NB4 (cell line): ENCODE measurements at regions not wholly inside any gene's neighbourhood (a gene's known extent, or its start where the extent isn't known, plus 50 kb on each side); places are given as distances from the start of the nearest gene placed in this dataset.

Experiments used
- DNase-seq: peaks from one replicate; pipeline ENCODE4 v3.0.0; 2010; ENCODE audit warnings: low read depth
- H3K4me3 ChIP-seq: one replicate; pipeline ENCODE4 v1.5.1; 2011; ENCODE audit warnings: mild to moderate bottlenecking, low read depth, low read length, moderate library complexity
- MYC ChIP-seq: IDR thresholded peaks from 2 replicates; pipeline ENCODE4 v1.6.1; 2011; ENCODE audit warnings: low read depth, low read length
- POLR2A ChIP-seq: IDR thresholded peaks from 2 replicates; pipeline ENCODE4 v1.6.1; 2011; ENCODE audit warnings: mild to moderate bottlenecking; ENCODE audit not compliant: insufficient read length; ENCODE audit errors: extremely low read depth
- TF ChIP-seq, protein P1 (sequence below): IDR thresholded peaks from 2 replicates; pipeline ENCODE4 v1.6.1; 2011; ENCODE audit warnings: low read depth, low read length
- TF ChIP-seq, protein P2 (sequence below): IDR thresholded peaks from one replicate; pipeline ENCODE4 v1.5.1; 2012; ENCODE audit warnings: low read depth, low read length

DNA sequence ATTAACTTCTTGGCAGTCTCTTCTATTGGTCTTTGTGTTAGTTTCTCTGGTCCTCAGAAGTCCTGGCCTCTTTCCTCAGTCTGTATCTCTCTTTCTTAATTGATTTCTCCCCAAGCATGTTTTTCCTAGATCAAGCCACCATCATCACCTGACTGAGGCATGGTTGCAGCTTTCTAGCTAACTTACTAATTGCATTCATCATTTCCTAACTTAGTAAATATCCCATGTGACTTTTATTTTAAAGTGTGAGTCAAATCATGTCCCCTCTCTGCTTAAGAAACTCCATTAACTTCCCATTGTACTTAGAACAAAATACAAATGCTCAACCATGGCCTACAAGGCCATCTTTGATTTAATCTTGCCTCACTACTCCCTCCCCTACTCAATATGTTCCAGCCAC lies 135.4 kb upstream of the FRMD4B start:
- TF ChIP-seq, protein P1, sequence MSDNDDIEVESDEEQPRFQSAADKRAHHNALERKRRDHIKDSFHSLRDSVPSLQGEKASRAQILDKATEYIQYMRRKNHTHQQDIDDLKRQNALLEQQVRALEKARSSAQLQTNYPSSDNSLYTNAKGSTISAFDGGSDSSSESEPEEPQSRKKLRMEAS: no peak
- no peak for TF ChIP-seq MYC
- TF ChIP-seq, protein P2, sequence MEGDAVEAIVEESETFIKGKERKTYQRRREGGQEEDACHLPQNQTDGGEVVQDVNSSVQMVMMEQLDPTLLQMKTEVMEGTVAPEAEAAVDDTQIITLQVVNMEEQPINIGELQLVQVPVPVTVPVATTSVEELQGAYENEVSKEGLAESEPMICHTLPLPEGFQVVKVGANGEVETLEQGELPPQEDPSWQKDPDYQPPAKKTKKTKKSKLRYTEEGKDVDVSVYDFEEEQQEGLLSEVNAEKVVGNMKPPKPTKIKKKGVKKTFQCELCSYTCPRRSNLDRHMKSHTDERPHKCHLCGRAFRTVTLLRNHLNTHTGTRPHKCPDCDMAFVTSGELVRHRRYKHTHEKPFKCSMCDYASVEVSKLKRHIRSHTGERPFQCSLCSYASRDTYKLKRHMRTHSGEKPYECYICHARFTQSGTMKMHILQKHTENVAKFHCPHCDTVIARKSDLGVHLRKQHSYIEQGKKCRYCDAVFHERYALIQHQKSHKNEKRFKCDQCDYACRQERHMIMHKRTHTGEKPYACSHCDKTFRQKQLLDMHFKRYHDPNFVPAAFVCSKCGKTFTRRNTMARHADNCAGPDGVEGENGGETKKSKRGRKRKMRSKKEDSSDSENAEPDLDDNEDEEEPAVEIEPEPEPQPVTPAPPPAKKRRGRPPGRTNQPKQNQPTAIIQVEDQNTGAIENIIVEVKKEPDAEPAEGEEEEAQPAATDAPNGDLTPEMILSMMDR: no peak
- TF ChIP-seq POLR2A: no peak
- DNase-seq: no peak
- H3K4me3 ChIP-seq: no peak overlapping the region

DNA sequence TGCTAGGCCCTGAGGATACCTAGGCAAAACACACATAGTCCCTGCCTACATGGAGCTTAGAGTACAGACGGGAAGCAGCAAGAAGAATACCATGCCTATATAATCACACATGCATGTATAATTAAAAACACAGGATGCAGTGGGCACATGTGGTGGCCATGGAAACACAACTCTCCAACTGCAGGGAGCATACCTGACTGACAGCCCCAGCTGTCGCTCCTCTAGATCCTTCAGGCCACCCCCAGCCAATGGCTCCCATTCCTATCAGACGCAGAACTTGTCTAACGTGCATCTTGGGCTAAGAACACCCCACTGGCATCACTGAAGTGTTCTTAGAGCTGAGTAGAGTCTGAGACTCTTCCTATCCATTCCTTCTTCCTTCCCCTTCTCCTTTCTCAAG lies 125.5 kb upstream of the FRMD4B start:
- no peak overlapping the region for H3K4me3 ChIP-seq
- no peak for DNase-seq
- TF ChIP-seq, protein P2: no peak
- no peak for TF ChIP-seq POLR2A
- no peak for TF ChIP-seq MYC
- TF ChIP-seq, protein P1: no peak

DNA sequence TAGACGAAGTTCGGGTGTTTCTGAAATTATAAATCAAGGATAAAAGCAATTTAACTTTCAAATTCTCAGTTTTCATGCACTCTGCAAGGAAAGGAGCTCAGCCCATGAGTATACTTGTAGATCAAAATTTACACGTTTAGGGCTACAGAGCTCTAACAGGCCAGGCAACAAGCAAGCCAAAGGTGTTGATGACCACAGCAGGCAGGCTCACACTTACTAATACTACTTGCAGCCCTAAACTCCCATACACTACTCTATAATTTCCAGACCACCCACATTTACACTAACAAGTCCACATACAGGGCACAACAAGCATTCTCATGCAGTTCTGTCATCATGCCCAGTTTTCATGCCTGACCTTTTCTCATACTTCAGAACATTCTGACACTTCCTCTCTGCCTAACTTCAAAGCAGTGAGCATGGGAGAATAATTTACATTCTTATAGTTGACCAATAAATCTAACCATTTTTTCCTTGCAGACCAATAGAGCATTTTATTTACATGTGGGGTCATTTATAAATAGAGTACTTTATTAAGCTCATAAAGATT lies 124.7 kb upstream of the FRMD4B start:
- TF ChIP-seq MYC: no peak
- no peak for TF ChIP-seq POLR2A
- TF ChIP-seq, protein P1: no peak
- TF ChIP-seq, protein P2: no peak
- no peak overlapping the region for H3K4me3 ChIP-seq
- no peak for DNase-seq

DNA sequence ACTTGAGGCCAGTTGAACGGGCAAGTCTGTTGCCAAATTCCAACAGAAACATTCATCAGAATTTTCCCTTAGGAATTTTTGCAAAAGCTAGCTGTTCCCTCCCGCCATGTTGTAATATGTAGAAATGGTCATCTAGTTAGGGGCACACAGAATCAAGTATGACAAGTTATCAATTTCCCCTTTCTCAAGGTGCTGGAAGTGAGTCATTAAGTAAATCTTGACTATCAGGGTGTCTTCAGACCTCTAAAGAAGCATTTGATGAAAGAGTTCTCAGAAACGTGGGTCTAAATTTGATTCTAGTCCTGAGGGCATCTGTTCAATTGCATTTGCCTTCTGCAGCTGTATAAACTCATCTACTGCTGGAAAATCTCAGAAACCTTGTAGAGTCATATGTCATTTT lies 123.4 kb upstream of the FRMD4B start:
- no peak overlapping the region for H3K4me3 ChIP-seq
- TF ChIP-seq MYC (no peak), POLR2A (no peak)
- TF ChIP-seq, protein P1: no peak
- TF ChIP-seq, protein P2: no peak
- no peak for DNase-seq

DNA sequence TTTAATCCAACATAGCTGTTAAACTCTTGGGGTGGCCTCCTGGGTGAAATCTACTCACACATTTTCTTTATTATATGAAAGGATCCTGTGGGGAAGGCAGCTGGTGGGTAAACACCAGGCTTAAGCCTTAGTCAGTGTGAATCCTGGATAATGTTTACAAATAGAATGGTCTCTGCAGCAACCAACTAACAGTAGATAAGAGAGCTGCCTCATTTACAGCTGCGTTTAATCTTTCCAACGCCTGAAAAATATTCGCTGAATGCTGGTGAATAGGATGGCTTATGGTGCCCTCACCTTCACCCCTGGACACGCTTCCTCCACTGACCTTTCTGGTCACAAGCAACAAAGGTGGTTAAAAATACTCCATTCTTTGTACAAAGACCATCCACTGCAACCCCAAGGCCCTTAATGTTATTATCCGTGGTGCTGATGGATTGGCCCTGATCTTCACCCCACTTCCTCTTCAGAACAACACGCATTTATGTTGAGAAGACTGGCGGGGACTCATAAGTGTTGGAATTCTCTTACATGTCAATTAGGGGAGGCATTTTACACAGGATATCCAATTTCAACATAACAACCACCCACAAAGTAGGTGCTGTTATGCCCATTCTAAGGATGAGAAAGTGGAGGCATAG lies 120.0 kb upstream of the FRMD4B start:
- DNase-seq: no peak
- TF ChIP-seq POLR2A: no peak
- TF ChIP-seq, protein P1: no peak
- TF ChIP-seq MYC: no peak
- H3K4me3 ChIP-seq: no peak overlapping the region

DNA sequence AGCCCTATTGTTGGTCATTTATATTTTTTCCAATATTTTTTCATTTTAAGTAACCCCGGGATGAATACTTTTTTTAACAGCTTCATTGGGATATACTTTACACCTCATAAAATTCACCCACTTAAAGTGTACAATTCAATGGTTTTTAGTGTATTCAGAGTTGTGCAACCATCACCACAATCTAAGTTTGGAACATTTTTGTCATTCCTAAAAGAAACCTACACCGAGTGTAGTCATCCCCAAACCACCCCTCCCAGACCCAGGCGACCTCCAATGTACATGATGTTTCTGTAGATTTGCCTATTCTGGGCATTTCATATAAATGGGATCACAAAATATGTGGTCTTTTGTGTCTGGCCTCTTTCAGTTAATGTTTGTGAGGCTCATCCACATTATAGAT lies 118.3 kb upstream of the FRMD4B start:
- H3K4me3 ChIP-seq: no peak overlapping the region

More for the DNA sequence above, 118.3 kb upstream of the FRMD4B start:
- TF ChIP-seq, protein P1: no peak
- TF ChIP-seq POLR2A: no peak
- TF ChIP-seq, protein P2: no peak
- no peak for TF ChIP-seq MYC
- no peak for DNase-seq
